Lung (tissue), 11 donors: ENCODE measurements at regions not wholly inside any gene's neighbourhood (a gene's known extent, or its start where the extent isn't known, plus 50 kb on each side); places are given as distances from the start of the nearest gene placed in this dataset.

Source experiments
- ATAC-seq: fragments of 200-7000 bp; cut with Tn5 transposase; one replicate; pipeline ENCODE4 v1.9.1; 2020; ENCODE audit warnings: moderate number of reproducible peaks; ENCODE audit not compliant: insufficient read depth, low FRiP score
- DNase-seq, 3 donors: peaks; one replicate each; pipeline ENCODE4 v3.0.0-alpha.2; 2013 to 2017
- H3K27ac ChIP-seq, 2 donors: one replicate each; pipeline ENCODE4 v1.5.1; 2013; ENCODE audit warnings: mild to moderate bottlenecking in 2 of 2, moderate library complexity in 2 of 2, control low read depth in 1 of 2, inconsistent platforms in 1 of 2, low read depth in 1 of 2, low read length in 1 of 2
- H3K27me3 ChIP-seq, 3 donors: one replicate each; pipeline ENCODE4 v1.5.1; 2013; ENCODE audit warnings: low read length in 2 of 3; ENCODE audit not compliant: control insufficient read depth in 3 of 3, insufficient read depth in 3 of 3
- H3K36me3 ChIP-seq, 4 donors: one replicate each; pipeline ENCODE4 v1.5.1; 2013; ENCODE audit warnings: low read length in 4 of 4, mild to moderate bottlenecking in 1 of 4, moderate library complexity in 1 of 4; ENCODE audit not compliant: control insufficient read depth in 4 of 4, insufficient read depth in 4 of 4
- H3K4me1 ChIP-seq, 5 donors: one replicate each; pipeline ENCODE4 v1.5.1; 2013; ENCODE audit warnings: low read length in 5 of 5, mild to moderate bottlenecking in 2 of 5, moderate library complexity in 1 of 5; ENCODE audit not compliant: control insufficient read depth in 5 of 5, insufficient read depth in 5 of 5
- H3K4me3 ChIP-seq: one replicate; pipeline ENCODE4 v1.5.1; 2013; ENCODE audit warnings: mild to moderate bottlenecking, control low read depth, moderate library complexity
- H3K9ac ChIP-seq, 2 donors: one replicate each; pipeline ENCODE4 v1.5.1; 2013; ENCODE audit warnings: low read length in 2 of 2, control low read depth in 1 of 2; ENCODE audit not compliant: insufficient read depth in 1 of 2
- H3K9me3 ChIP-seq, 4 donors: one replicate each; pipeline ENCODE4 v1.5.1; 2013; ENCODE audit warnings: low read length in 3 of 4, mild to moderate bottlenecking in 1 of 4, moderate library complexity in 1 of 4; ENCODE audit not compliant: control insufficient read depth in 4 of 4, insufficient read depth in 3 of 4
- CTCF ChIP-seq: IDR thresholded peaks from 2 replicates; pipeline ENCODE4 v1.5.1; 2012; ENCODE audit warnings: mild to moderate bottlenecking; ENCODE audit errors: control extremely low read depth, extremely low read depth
- WGBS, 2 donors: extraction: QIAGEN DNeasy Blood & Tissue Kit; methylation state at CpG; one replicate each; pipeline ENCODE4 v1.1.7; 2013; 5-methylcytosine and 5-hydroxymethylcytosine counted together
- donor health status: control.
- donor health status: control.
- donor health status: Bipolar disorder and iron deficiency.
- donor health status: healthy.
- donor health status: DM: yes; HTN: yes; CAD: no.

- Histone ChIP-seq H3K36me3 (no peaks in the 10 kb centered on the region), H3K4me1 (no peaks in the 10 kb centered on the region), H3K9me3 (no peaks in the 10 kb centered on the region), H3K27me3 (no peaks in the 10 kb centered on the region), H3K27ac (no peak overlapping the region), H3K9ac (no peak overlapping the region), H3K4me3 (no peak overlapping the region)
- 68 to 77% methylated on average over 3 of the region's 3 CpGs for WGBS, 2 donors
- DNase-seq (peak in 2 of 3 donors; percentile 0 to 2), ATAC-seq (no peak)
- no peak for TF ChIP-seq CTCF
Observed at GRCh38 chr2:209146682-209147320, 277.0 kb upstream of the MAP2 start.

- Histone ChIP-seq H3K4me3 (no peak overlapping the region), H3K27me3 (no peaks in the 10 kb centered on the region), H3K9ac (no peak overlapping the region), H3K4me1 (no peaks in the 10 kb centered on the region), H3K9me3 (no peaks in the 10 kb centered on the region), H3K27ac (no peak overlapping the region), H3K36me3 (no peaks in the 10 kb centered on the region)
- DNase-seq (no peak), ATAC-seq (no peak)
- TF ChIP-seq CTCF = no peak
Observed at GRCh38 chr2:209147981-209148380, 275.9 kb upstream of the MAP2 start.

GRCh38 chr2:209160800-209161588 lies 262.9 kb upstream of the MAP2 start:
- DNase-seq (no peak), ATAC-seq (no peak)
- Histone ChIP-seq H3K9ac (no peak overlapping the region), H3K27ac (no peak overlapping the region), H3K27me3 (no peaks in the 10 kb centered on the region), H3K4me1 (no peaks in the 10 kb centered on the region), H3K4me3 (no peak overlapping the region), H3K36me3 (no peaks in the 10 kb centered on the region), H3K9me3 (no peaks in the 10 kb centered on the region)
- no peak for TF ChIP-seq CTCF
- WGBS, 2 donors = 83 to 85% methylated on average over 7 of the region's 7 CpGs
